HEK293T (cell line): ENCODE measurements at regions not wholly inside any gene's neighbourhood (a gene's known extent, or its start where the extent isn't known, plus 50 kb on each side); places are given as distances from the start of the nearest gene placed in this dataset.

ENCODE experiments used
- CTCF ChIA-PET: fragments of 350-600 bp; formaldehyde crosslinking; extraction: SDS; loops from one replicate; lab custom pipeline; 2021; ENCODE audit warnings: antibody characterized with exemption, inconsistent platforms; lab: Yijun Ruan, JAX
- POLR2A ChIA-PET: fragments of 350-600 bp; formaldehyde crosslinking; extraction: SDS; loops from one replicate; lab custom pipeline; 2020; ENCODE audit warnings: antibody characterized with exemption, inconsistent platforms; lab: Yijun Ruan, JAX
- DNase-seq: peaks from one replicate; pipeline ENCODE4 v3.0.0; 2012; ENCODE audit warnings: mixed read lengths; ENCODE audit errors: extremely low spot score
- ARNT ChIP-seq: fragments of 450-650 bp; IDR thresholded peaks from 2 replicates; pipeline ENCODE4 v1.6.1; 2017; ENCODE audit warnings: mild to moderate bottlenecking
- BHLHE40 ChIP-seq: fragments of 450-650 bp; IDR thresholded peaks from 2 replicates; pipeline ENCODE4 v1.6.1; 2016; ENCODE audit warnings: mild to moderate bottlenecking, moderate library complexity, borderline replicate concordance
- CTBP1 ChIP-seq: fragments of 450-650 bp; IDR thresholded peaks from 2 replicates; pipeline ENCODE4 v1.6.1; 2016; ENCODE audit warnings: borderline replicate concordance
- ELF4 ChIP-seq: fragments of 450-650 bp; IDR thresholded peaks from 2 replicates; pipeline ENCODE4 v1.6.1; 2017; ENCODE audit warnings: antibody characterized with exemption
- FOXA1 ChIP-seq: fragments of 450-650 bp; IDR thresholded peaks from 2 replicates; pipeline ENCODE4 v1.6.1; 2016; ENCODE audit warnings: mild to moderate bottlenecking
- FOXK2 ChIP-seq: fragments of 450-650 bp; IDR thresholded peaks from 2 replicates; pipeline ENCODE4 v1.6.1; 2016; ENCODE audit warnings: mild to moderate bottlenecking
- FOXM1 ChIP-seq: fragments of 450-650 bp; IDR thresholded peaks from 2 replicates; pipeline ENCODE4 v1.6.1; 2017; ENCODE audit warnings: mild to moderate bottlenecking, borderline replicate concordance
- HDGF ChIP-seq: fragments of 450-650 bp; IDR thresholded peaks from 2 replicates; pipeline ENCODE4 v1.6.1; 2017; ENCODE audit warnings: antibody characterized with exemption, borderline replicate concordance
- L3MBTL2 ChIP-seq: fragments of 450-650 bp; conservative IDR thresholded peaks from 2 replicates; pipeline ENCODE4 v1.6.1; 2016; ENCODE audit warnings: mild to moderate bottlenecking
- LEF1 ChIP-seq: fragments of 450-650 bp; IDR thresholded peaks from 2 replicates; pipeline ENCODE4 v1.6.1; 2017; ENCODE audit warnings: mild to moderate bottlenecking, borderline replicate concordance
- NFRKB ChIP-seq: fragments of 450-650 bp; IDR thresholded peaks from 2 replicates; pipeline ENCODE4 v1.6.1; 2016; ENCODE audit warnings: mild to moderate bottlenecking, moderate library complexity
- SP1 ChIP-seq: fragments of 450-650 bp; IDR thresholded peaks from 2 replicates; pipeline ENCODE4 v1.6.1; 2017
- SUZ12 ChIP-seq: fragments of 450-650 bp; IDR thresholded peaks from 2 replicates; pipeline ENCODE4 v1.6.1; 2016; ENCODE audit warnings: mild to moderate bottlenecking
- TARDBP ChIP-seq: fragments of 450-650 bp; IDR thresholded peaks from 2 replicates; pipeline ENCODE4 v1.6.1; 2016
- ZNF384 ChIP-seq: fragments of 450-650 bp; IDR thresholded peaks from 2 replicates; pipeline ENCODE4 v1.6.1; 2016
- TF ChIP-seq, protein P1 (sequence below): fragments of 450-650 bp; IDR thresholded peaks from 2 replicates; pipeline ENCODE4 v1.6.1; 2016

DNA sequence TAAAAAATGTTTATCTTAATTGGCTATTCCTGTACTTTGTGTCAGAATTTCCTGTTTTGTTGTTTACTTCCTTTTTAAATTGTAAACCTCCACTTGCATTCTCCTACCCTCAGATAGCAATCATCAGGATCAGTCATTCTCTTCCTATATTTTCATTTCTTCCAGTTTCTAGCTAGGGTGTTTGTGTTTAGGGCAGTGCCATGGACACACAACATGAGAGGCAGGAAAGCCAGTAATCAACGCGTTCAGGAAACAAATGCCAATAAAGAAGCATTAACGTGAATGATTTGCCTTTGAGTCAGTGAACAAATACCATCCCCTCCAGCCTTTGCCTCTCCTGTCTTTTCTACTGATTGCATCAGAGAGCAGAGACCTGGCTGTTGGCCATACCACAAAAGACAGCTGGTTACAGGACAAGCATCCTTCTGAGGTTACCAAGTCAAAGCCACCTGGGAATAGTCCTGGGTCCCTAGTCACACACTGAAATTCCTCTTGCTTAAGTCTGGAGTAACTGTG is 56.7 kb upstream of the FHL2 start:
- POLR2A ChIA-PET = no interaction called here
- TF ChIP-seq FOXK2 = no peak
- no peak for TF ChIP-seq ZNF384
- TF ChIP-seq CTBP1 = no peak
- no peak for TF ChIP-seq BHLHE40
- no peak for TF ChIP-seq NFRKB
- no peak for TF ChIP-seq L3MBTL2
- TF ChIP-seq HDGF = no peak
- no peak for TF ChIP-seq LEF1
- no peak for TF ChIP-seq FOXA1
- no peak for TF ChIP-seq TARDBP
- TF ChIP-seq SP1 = no peak
- TF ChIP-seq FOXM1 = no peak
- no peak for TF ChIP-seq ARNT
- no peak for TF ChIP-seq SUZ12
- no peak for DNase-seq
- CTCF ChIA-PET = no interaction called here

- ChIA-PET CTCF (no interaction called here), POLR2A (no interaction called here)
- TF ChIP-seq BHLHE40 (no peak), FOXA1 (no peak), SUZ12 (no peak), NFRKB (no peak), ELF4 (no peak), SP1 (no peak), ARNT (no peak), CTBP1 (no peak), L3MBTL2 (no peak), ZNF384 (no peak), FOXK2 (no peak), TARDBP (no peak)
- TF ChIP-seq, protein P1, sequence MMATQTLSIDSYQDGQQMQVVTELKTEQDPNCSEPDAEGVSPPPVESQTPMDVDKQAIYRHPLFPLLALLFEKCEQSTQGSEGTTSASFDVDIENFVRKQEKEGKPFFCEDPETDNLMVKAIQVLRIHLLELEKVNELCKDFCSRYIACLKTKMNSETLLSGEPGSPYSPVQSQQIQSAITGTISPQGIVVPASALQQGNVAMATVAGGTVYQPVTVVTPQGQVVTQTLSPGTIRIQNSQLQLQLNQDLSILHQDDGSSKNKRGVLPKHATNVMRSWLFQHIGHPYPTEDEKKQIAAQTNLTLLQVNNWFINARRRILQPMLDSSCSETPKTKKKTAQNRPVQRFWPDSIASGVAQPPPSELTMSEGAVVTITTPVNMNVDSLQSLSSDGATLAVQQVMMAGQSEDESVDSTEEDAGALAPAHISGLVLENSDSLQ = no peak
These were observed 56.1 kb upstream of the FHL2 start for GRCh38 chr2:105454801-105455485.

DNA sequence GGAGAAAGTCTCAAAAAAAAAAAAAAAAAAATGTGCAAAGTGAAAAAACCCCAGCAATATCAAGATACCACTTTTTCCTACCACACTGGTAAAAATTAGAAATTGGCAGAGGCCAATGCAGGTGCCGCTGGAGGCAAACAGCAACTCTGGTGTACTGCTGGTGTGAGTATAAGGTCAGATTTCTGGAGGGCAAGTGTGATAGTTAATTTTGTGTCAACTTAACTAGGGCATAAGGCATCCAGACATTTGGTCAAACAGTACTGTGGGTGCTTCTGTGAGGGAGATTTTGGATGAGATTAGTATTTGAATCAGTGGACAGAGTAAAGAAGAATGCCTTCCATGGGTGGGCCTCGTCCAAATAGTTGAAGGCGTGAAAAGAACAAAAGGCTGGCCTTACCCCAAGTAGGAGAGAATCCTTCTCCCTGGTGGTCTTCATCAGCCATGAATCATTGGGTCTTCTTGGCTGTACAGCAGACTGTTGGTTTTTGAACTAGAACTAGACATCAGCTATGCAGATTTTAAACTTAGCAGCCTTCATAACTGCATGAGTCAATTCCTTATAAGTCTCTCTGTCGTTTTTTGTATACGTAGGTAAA is 52.8 kb upstream of the FHL2 start:
- ChIA-PET CTCF (no interaction called here), POLR2A (no interaction called here)
- no peak for DNase-seq
- TF ChIP-seq ARNT = no peak
- no peak for TF ChIP-seq TARDBP
- TF ChIP-seq FOXK2 = no peak
- TF ChIP-seq L3MBTL2 = no peak
- TF ChIP-seq SP1 = no peak
- no peak for TF ChIP-seq NFRKB
- TF ChIP-seq FOXA1 = no peak
- TF ChIP-seq ZNF384 = no peak
- no peak for TF ChIP-seq HDGF
- no peak for TF ChIP-seq CTBP1
- TF ChIP-seq, protein P1 = no peak
- no peak for TF ChIP-seq ELF4

More at GRCh38 chr2:105454801-105455485, 56.1 kb upstream of the FHL2 start:
- no peak for DNase-seq

DNA sequence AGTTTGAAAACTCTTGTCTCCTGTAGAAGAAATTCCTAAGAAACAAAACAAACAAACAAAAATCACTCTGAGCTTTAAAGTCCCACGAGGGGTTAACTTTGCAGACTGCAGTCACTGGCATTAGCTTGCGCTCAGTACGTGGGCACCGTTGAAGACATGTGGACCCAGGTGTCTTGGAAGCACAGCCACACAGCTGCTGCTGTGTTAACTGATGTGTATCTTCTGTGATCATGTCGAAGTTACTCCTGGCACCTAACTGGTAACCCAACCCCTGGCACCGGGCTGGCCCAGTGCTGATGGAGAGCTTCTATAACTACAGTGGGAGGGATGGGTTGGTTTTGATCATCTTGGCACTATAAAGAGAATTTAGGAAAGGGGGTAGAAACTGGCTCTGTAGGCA is 51.6 kb upstream of the FHL2 start:
- no peak for DNase-seq
- TF ChIP-seq ZNF384 (no peak), SP1 (no peak), FOXK2 (no peak), TARDBP (no peak), FOXA1 (no peak), FOXM1 (no peak), LEF1 (no peak), L3MBTL2 (no peak), CTBP1 (no peak), NFRKB (no peak), SUZ12 (no peak), ARNT (no peak), HDGF (no peak), BHLHE40 (no peak), ELF4 (no peak)
- TF ChIP-seq, protein P1 = no peak
- ChIA-PET POLR2A (no interaction called here), CTCF (no interaction called here)

GRCh38 chr2:105449076-105449475 is 50.2 kb upstream of the FHL2 start:
- no peak for DNase-seq
- TF ChIP-seq FOXM1 (no peak), NFRKB (no peak), FOXA1 (no peak), ELF4 (no peak), LEF1 (no peak), TARDBP (no peak), FOXK2 (no peak), CTBP1 (no peak), HDGF (no peak), SP1 (no peak), ARNT (no peak), L3MBTL2 (no peak), SUZ12 (no peak), BHLHE40 (no peak), ZNF384 (no peak)
- TF ChIP-seq, protein P1 = no peak
- ChIA-PET POLR2A (no interaction called here), CTCF (interaction anchor here (0.7 kb wide), 1 partner anchor 60 kb away, joined by 3 read pairs; no protein-coding TSS in a partner anchor)
